GM18511 (cell line): ENCODE measurements at regions not wholly inside any gene's neighbourhood (a gene's known extent, or its start where the extent isn't known, plus 50 kb on each side); places are given as distances from the start of the nearest gene placed in this dataset.

Source experiments
- ATAC-seq: cut with Tn5 transposase; IDR thresholded peaks from one replicate; pipeline ENCODE4 v1.9.1; 2021; ENCODE audit warnings: mild to moderate bottlenecking, moderate library complexity; ENCODE audit not compliant: unreplicated experiment

DNA sequence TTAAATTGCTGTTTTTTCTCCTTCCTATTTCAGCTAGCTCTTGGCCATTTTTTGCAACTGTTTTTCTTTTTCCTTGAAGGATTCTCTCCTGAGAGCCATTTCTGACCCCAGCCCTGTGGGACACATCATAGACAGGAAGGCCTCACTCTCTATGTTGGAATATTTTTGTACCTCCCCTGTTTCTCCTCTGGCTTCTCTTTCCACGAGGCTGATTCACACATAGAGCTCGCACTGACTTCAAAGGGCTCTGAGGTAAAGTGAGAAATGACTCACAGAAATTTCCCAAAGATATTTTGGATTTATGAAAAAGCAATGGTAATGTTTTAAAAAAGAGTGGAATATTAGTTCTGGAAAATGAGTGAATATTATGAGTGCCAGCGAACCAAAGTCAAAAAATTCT lies 181.7 kb upstream of the IGFBP7 start:
- ATAC-seq: no peak

GRCh38 chr4:57287687-57288604 lies 177.8 kb upstream of the IGFBP7 start:
- no peak for ATAC-seq

- ATAC-seq: no peak
These were observed 172.7 kb upstream of the IGFBP7 start for GRCh38 chr4:57282933-57283310.

- ATAC-seq: no peak
These were observed 170.3 kb upstream of the IGFBP7 start for GRCh38 chr4:57280481-57280880.

GRCh38 chr4:57278780-57279179 lies 168.6 kb upstream of the IGFBP7 start:
- ATAC-seq: no peak

- no peak for ATAC-seq
These were observed 163.9 kb upstream of the IGFBP7 start for GRCh38 chr4:57274082-57274481.

- ATAC-seq: no peak
These were observed 160.2 kb upstream of the IGFBP7 start for GRCh38 chr4:57270346-57270745.

DNA sequence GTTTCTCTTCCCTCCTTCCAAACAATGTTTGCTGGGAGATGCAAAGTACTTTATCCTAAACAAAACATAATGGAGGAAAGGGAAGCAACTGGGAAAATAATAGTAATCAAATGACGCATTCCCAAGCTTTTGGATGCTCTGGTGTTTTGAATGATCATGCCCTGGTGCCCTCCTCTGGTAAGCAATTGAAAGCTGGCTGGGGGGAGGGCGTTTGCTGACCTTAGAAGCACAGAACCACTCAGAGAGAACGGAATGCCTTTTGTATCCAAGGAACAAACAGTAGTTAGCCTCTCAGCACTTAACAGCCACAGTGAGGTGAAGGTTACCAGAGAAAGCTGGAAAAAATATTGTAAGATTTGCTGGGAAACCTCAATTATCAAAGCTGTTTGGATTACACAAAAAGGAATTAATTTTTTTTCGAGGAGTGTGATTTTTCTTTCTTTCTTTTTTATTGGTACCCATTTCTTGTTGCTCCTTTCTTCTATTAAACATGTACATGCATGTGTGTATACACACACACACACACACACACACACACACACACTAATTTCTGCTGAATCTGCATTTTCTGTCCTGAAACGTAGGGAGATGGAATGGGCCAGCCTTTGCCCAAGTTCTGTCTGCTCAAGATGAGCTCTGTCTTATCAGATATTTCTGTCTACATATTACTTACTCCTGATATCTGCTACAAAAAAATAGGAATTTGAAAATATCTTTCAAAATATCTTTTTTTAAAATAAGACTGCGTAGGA lies 155.8 kb upstream of the IGFBP7 start:
- ATAC-seq: no peak

- no peak for ATAC-seq
These were observed 144.6 kb upstream of the IGFBP7 start for GRCh38 chr4:57254754-57255153.

DNA sequence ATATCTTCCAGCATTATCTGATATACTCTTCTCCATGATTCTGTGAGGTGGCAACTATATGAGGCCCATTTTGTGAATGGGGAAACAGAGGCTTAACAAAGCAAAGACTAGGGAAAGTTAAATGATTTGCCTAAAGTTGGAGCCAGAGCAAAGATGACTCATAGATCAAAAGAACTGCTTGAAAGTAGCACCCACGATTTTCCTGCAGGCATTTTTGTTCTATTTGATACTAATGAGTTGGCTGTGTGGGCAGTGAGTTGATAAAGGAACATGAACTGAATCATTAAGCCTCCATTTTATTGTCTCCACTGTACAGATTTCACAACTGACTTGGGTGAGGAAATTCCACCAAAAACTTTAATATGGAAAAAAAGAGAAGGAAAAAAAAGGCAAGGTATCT lies 138.9 kb upstream of the IGFBP7 start:
- ATAC-seq: no peak

GRCh38 chr4:57243076-57243475 lies 132.9 kb upstream of the IGFBP7 start:
- no peak for ATAC-seq

- no peak for ATAC-seq
These were observed 124.1 kb upstream of the IGFBP7 start for GRCh38 chr4:57234252-57234775.

DNA sequence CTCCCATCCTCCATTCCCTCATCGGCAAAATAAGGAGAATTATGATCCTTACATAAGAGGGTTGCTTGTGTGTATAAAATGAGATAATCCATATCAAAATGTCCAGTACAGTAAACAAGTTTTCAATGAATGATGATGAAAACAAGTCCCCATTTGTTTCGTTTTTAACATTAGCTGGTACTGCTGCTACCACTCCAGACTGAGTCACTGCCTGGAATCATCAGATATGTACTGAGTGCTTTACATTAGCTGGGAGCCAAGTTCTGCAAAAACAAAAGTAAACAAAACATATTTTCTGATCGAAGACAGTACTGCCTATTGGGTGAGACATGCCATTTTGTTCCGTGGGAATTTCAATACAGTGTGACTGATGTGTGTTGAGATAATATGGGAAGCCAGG lies 123.2 kb upstream of the IGFBP7 start:
- no peak for ATAC-seq

GRCh38 chr4:57231781-57232180 lies 121.6 kb upstream of the IGFBP7 start:
- ATAC-seq: no peak

GRCh38 chr4:57220734-57221133 lies 110.5 kb upstream of the IGFBP7 start:
- ATAC-seq: no peak

DNA sequence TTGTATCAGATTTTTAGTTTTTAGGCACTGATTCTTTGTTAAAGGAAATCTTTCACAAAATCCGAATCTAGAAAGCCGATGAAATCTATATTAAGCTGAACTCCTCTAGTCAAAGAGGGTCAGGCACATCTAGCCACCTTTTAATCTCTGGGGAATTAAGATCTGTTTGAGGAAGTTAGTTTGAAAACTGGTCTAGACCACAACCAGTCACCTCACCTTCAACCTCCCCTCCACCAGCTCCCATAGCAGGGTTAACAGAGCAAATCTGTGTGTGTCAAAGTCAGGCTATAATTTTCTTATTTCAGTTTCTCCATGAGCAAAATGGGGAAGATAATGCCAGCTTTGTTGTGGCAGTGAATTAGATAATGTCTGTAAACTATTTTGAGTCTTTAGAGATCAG lies 110.0 kb upstream of the IGFBP7 start:
- no peak for ATAC-seq

- no peak for ATAC-seq
These were observed 109.2 kb upstream of the IGFBP7 start for GRCh38 chr4:57219431-57219830.

- ATAC-seq: no peak
These were observed 104.6 kb upstream of the IGFBP7 start for GRCh38 chr4:57214654-57215411.

DNA sequence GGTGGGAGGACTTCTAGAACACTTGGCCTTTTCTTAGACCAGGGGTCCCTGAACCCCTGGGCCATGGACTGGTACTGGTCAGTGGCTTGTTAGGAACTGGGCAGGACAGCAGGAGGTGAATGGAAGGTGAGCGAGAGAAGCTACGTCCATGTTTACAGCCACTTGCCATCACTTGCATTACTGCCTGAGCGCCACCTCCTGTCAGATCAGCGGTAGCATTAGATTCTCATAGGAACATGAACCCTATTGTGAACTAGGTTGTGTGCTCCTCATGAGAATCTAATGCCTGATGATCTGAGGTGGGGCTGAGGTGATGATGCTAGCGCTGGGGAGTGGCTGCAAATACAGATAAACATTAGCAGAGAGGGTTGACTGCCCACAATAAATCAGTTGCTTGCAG lies 100.9 kb upstream of the IGFBP7 start:
- ATAC-seq: no peak

DNA sequence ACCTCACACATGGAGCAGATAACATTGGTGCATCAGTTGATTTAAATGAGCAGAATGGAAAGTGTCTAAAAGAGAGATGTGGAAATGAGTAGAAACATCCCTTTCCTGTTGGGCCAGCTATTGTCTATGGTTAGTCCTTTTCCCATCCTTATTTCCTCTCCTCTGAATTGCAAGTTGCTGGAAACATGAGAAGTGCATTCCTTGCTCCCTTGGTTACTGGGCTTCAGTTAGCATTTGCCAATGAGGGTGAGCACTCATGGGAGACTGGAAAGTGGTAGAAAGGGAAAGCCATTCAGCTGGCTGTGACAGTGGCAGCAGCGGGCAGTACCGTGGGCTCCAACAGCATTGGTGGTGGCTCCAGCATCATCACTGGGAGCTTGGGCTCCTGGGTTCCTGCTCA lies 96.0 kb upstream of the IGFBP7 start:
- ATAC-seq: no peak

DNA sequence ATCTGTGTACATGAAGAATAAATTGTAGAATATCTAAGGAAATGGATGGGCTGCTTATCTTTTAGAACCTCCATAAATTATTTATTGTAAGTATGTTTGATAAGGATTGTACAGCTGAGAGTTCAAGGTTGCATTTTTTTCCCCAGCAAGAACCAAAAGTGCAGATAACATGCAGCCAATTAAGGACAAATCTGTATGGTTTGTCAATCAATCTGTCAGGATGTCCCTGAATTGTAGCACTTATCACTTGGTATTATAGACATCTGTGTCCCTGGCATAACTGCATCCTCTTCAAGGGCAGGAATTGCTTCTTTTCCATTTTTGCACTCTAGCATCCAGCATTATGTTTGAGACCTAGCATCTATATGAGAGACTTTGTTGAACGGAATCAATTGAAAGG lies 95.4 kb upstream of the IGFBP7 start:
- no peak for ATAC-seq
